Heart right ventricle (tissue), 16 donors: ENCODE measurements at regions not wholly inside any gene's neighbourhood (a gene's known extent, or its start where the extent isn't known, plus 50 kb on each side); places are given as distances from the start of the nearest gene placed in this dataset.

Experiments used
- ATAC-seq, 8 donors: fragments of 200-7000 bp; cut with Tn5 transposase; one replicate each; pipeline ENCODE4 v1.9.1; 2020; ENCODE audit warnings: mild to moderate bottlenecking in 8 of 8, moderate library complexity in 8 of 8, moderate number of reproducible peaks in 1 of 8
- DNase-seq, 2 donors: peaks; one replicate each; pipeline ENCODE4 v3.0.0-alpha.2; 2020
- H3K27ac ChIP-seq, 10 donors: fragments of 200-600 bp; sonication (generic) in 2 of 10; one replicate each; pipeline versions ENCODE4 v1.5.0 to v1.8.0; 2020 to 2022; ENCODE audit warnings: mild to moderate bottlenecking in 3 of 10
- H3K27me3 ChIP-seq, 7 donors: fragments of 200-600 bp; one replicate each; pipeline ENCODE4 v1.8.0; 2021 to 2022; ENCODE audit warnings: mild to moderate bottlenecking in 2 of 7
- H3K36me3 ChIP-seq, 9 donors: fragments of 200-600 bp; sonication (generic) in 1 of 9; one replicate each; pipeline versions ENCODE4 v1.5.0 to v1.8.0; 2020 to 2022; ENCODE audit warnings: mild to moderate bottlenecking in 2 of 9
- H3K4me1 ChIP-seq, 9 donors: fragments of 200-600 bp; sonication (generic) in 1 of 9; one replicate each; pipeline versions ENCODE4 v1.5.0 to v1.8.0; 2020 to 2022; ENCODE audit warnings: mild to moderate bottlenecking in 4 of 9
- H3K4me3 ChIP-seq, 10 donors: fragments of 200-600 bp; sonication (generic) in 2 of 10; one replicate each; pipeline versions ENCODE4 v1.5.0 to v1.8.0; 2020 to 2022; ENCODE audit warnings: mild to moderate bottlenecking in 7 of 10, moderate library complexity in 2 of 10
- H3K9me3 ChIP-seq, 11 donors: fragments of 200-600 bp in 10 of 11; sonication (generic) in 2 of 11; one replicate each; pipeline versions ENCODE4 v1.5.0 to v1.8.0; 2013 to 2022; ENCODE audit warnings: mild to moderate bottlenecking in 2 of 11, control low read depth in 1 of 11, moderate library complexity in 1 of 11
- CTCF ChIP-seq, 9 donors: fragments of 200-600 bp; sonication (generic) in 2 of 9; IDR thresholded peaks; one replicate each; pipeline versions ENCODE4 v1.5.0 to v1.8.0; 2021 to 2022; ENCODE audit warnings: antibody characterized with exemption in 9 of 9, mild to moderate bottlenecking in 5 of 9, moderate library complexity in 1 of 9
- WGBS, 2 donors: extraction: QIAGEN DNeasy Blood & Tissue Kit; methylation state at CpG; one replicate each; pipeline ENCODE4 v1.1.7; 2013; ENCODE audit warnings: inconsistent platforms in 1 of 2; 5-methylcytosine and 5-hydroxymethylcytosine counted together
- intact Hi-C, 10 donors: fragments of 100-400 bp; cut with DNase I; formaldehyde crosslinking; loops; one replicate each; pipeline versions ENCODE4 v1.11.1 to v1.14.2; 2022
- donor health status: Arrhythmogenic right ventricular cardiomyopathy.
- donor health status: ischemic (EF 13 %, LVEDD 7.1; RV severe dilation, severe dysfunction).
- donor health status: healthy with polysubstance abuse.
- donor health status: DM: no; HTN: yes; CAD: no.
- donor health status: DM: no; HTN: no; CAD: no.
- donor health status: ischemic (EF 25% LVEDD 6.9; RV normal size, moderate dysfunction).
- donor health status: ischemic (EF 25% LVEDD 5.7; RV mildly dilated, moderate dysfunction).
- donor health status: healthy.
- donor health status: DM: yes; HTN: yes; CAD: no.
- donor health status: Ischemic cardiomyopathy.
- donor health status: ischemic (EF 35%, LVEDD 5.7; RV mildly dilated, moderate dysfunction).
- donor health status: nonischemic (EF 11% LVEDD 7.7; RV severe dilation, severe dysfunction).
- donor health status: DM: yes; HTN: yes; CAD: no.
- donor health status: PGD.
- donor health status: ischemic (EF 29% LVEDD 5.4; RV normal size, mild dysfunction).
- donor health status: nonischemic (EF 23%, LVEDD 6.1; RV moderate dilation, normal function).

- Histone ChIP-seq H3K9me3 (peaks cover 0 to 35% (median 2%) of the 10 kb centered on the region in 11 donors), H3K27me3 (no peaks in the 10 kb centered on the region), H3K36me3 (no peaks in the 10 kb centered on the region), H3K4me3 (no peak overlapping the region), H3K27ac (no peak overlapping the region), H3K4me1 (no peaks in the 10 kb centered on the region)
- ATAC-seq (no peak), DNase-seq (no peak)
- intact Hi-C loops, result no loop called here
- WGBS, 2 donors, result 59 to 63% methylated on average over 1 of the region's 1 CpG
- no peak for TF ChIP-seq CTCF (IDR thresholded peaks at IDR 0.05)
These were observed 654.8 kb upstream of the MIS18BP1 start for GRCh38 chr14:45907782-45908181.

- Histone ChIP-seq H3K4me1 (no peaks in the 10 kb centered on the region), H3K27me3 (no peaks in the 10 kb centered on the region), H3K27ac (no peak overlapping the region), H3K4me3 (no peak overlapping the region), H3K9me3 (peaks cover 0 to 22% (median 0%) of the 10 kb centered on the region in 11 donors), H3K36me3 (no peaks in the 10 kb centered on the region)
- WGBS, 2 donors, result 77 to 82% methylated on average over 1 of the region's 1 CpG
- DNase-seq (no peak), ATAC-seq (no peak)
- no peak for TF ChIP-seq CTCF (IDR thresholded peaks at IDR 0.05)
- intact Hi-C loops, result no loop called here
These were observed 653.3 kb upstream of the MIS18BP1 start for GRCh38 chr14:45906257-45906656.

GRCh38 chr14:45905672-45906071 is 652.7 kb upstream of the MIS18BP1 start:
- Histone ChIP-seq H3K27ac (no peak overlapping the region), H3K4me3 (no peak overlapping the region), H3K4me1 (no peaks in the 10 kb centered on the region), H3K36me3 (no peaks in the 10 kb centered on the region), H3K9me3 (peaks cover 0 to 16% (median 0%) of the 10 kb centered on the region in 11 donors), H3K27me3 (no peaks in the 10 kb centered on the region)
- DNase-seq, result no peak
- WGBS, 2 donors, result 70 to 81% methylated on average over 1 of the region's 1 CpG
- no peak for ATAC-seq
- intact Hi-C loops, result no loop called here
- TF ChIP-seq CTCF (IDR thresholded peaks at IDR 0.05), result no peak

GRCh38 chr14:45904314-45904713 is 651.3 kb upstream of the MIS18BP1 start:
- Histone ChIP-seq H3K27ac (no peak overlapping the region), H3K4me1 (no peaks in the 10 kb centered on the region), H3K9me3 (peaks cover 0 to 3% (median 0%) of the 10 kb centered on the region in 11 donors), H3K27me3 (no peaks in the 10 kb centered on the region), H3K4me3 (no peak overlapping the region), H3K36me3 (no peaks in the 10 kb centered on the region)
- ATAC-seq (no peak), DNase-seq (no peak)
- no peak for TF ChIP-seq CTCF (IDR thresholded peaks at IDR 0.05)
- intact Hi-C loops, result no loop called here
- WGBS, 2 donors, result 94 to 95% methylated on average over 1 of the region's 1 CpG

- TF ChIP-seq CTCF (IDR thresholded peaks at IDR 0.05), result no peak
- intact Hi-C loops, result no loop called here
These were observed 649.2 kb upstream of the MIS18BP1 start for GRCh38 chr14:45902241-45902640.

More at GRCh38 chr14:45902241-45902640, 649.2 kb upstream of the MIS18BP1 start:
- DNase-seq, result no peak
- ATAC-seq, result no peak
- no peaks in the 10 kb centered on the region for H3K36me3 ChIP-seq
- WGBS, 2 donors, result 78 to 84% methylated on average over 3 of the region's 3 CpGs
- no peaks in the 10 kb centered on the region for H3K4me1 ChIP-seq
- no peak overlapping the region for H3K27ac ChIP-seq
- H3K9me3 ChIP-seq, result no peaks in the 10 kb centered on the region
- H3K4me3 ChIP-seq, result no peak overlapping the region
- no peaks in the 10 kb centered on the region for H3K27me3 ChIP-seq
